Right lobe of liver (tissue), 6 donors: ENCODE measurements at regions not wholly inside any gene's neighbourhood (a gene's known extent, or its start where the extent isn't known, plus 50 kb on each side); places are given as distances from the start of the nearest gene placed in this dataset.

Experiments
- ATAC-seq, 4 donors: fragments of 200-7000 bp; cut with Tn5 transposase; one replicate each; pipeline ENCODE4 v1.9.1; 2020; ENCODE audit warnings: mild to moderate bottlenecking in 4 of 4, moderate library complexity in 4 of 4
- DNase-seq, 3 donors: peaks; one replicate each; pipeline ENCODE4 v3.0.0-alpha.2; 2020
- H3K27ac ChIP-seq, 3 donors: fragments of 200-600 bp; one replicate each; pipeline ENCODE4 v1.8.0; 2022
- H3K27me3 ChIP-seq, 2 donors: fragments of 200-600 bp; one replicate each; pipeline ENCODE4 v1.8.0; 2022
- H3K36me3 ChIP-seq, 4 donors: fragments of 200-600 bp; sonication (generic) in 1 of 4; one replicate each; pipeline versions ENCODE4 v1.5.1 to v1.8.0; 2017 to 2022; ENCODE audit warnings: control low read depth in 1 of 4
- H3K4me1 ChIP-seq, 4 donors: fragments of 200-600 bp; sonication (generic) in 1 of 4; one replicate each; pipeline versions ENCODE4 v1.5.1 to v1.8.0; 2017 to 2022; ENCODE audit warnings: control low read depth in 1 of 4
- H3K4me3 ChIP-seq, 3 donors: fragments of 200-600 bp; one replicate each; pipeline ENCODE4 v1.8.0; 2022
- H3K9me3 ChIP-seq, 4 donors: fragments of 200-600 bp; sonication (generic) in 1 of 4; one replicate each; pipeline versions ENCODE4 v1.5.1 to v1.8.0; 2017 to 2022; ENCODE audit warnings: control low read depth in 1 of 4
- CTCF ChIP-seq, 4 donors: fragments of 200-600 bp in 3 of 4; fragments of 450-650 bp in 1 of 4; IDR thresholded peaks; one replicate each; pipeline versions ENCODE4 v1.5.1 to v1.8.0; 2016 to 2022; ENCODE audit warnings: antibody characterized with exemption in 4 of 4, mild to moderate bottlenecking in 2 of 4
- POLR2A ChIP-seq: fragments of 450-650 bp; IDR thresholded peaks from one replicate; pipeline ENCODE4 v1.6.1; 2017; ENCODE audit warnings: antibody characterized with exemption, mild to moderate bottlenecking
- WGBS: methylation state at CpG from one replicate; pipeline ENCODE4 v1.1.6; 2018; ENCODE audit warnings: low coverage, low lambda C conversion rate; ENCODE audit not compliant: insufficient coverage; ENCODE audit errors: missing lambda C conversion rate; 5-methylcytosine and 5-hydroxymethylcytosine counted together
- intact Hi-C, 2 donors: fragments of 100-400 bp; cut with DNase I; formaldehyde crosslinking; loops; one replicate each; pipeline versions ENCODE4 v1.11.2 to v1.14.1; 2022
- donor health status: DM: no; HTN: yes; CAD: no.
- donor health status: DM: no; HTN: no; CAD: no.
- donor health status: DM: no; HTN: no; CAD: no.
- donor health status: DM: no; HTN: yes; CAD: no.
- donor health status: DM: no; HTN: yes; CAD: no.

GRCh38 chrX:30957753-30958152 is 68.7 kb upstream of the TAB3 start:
- H3K36me3 ChIP-seq, result no peaks in the 10 kb centered on the region
- H3K9me3 ChIP-seq, result no peaks in the 10 kb centered on the region
- intact Hi-C loops, result no loop called here
- H3K4me3 ChIP-seq, result no peak overlapping the region
- WGBS, result 37% methylated on average over 5 of the region's 6 CpGs
- no peaks in the 10 kb centered on the region for H3K27me3 ChIP-seq
- no peak overlapping the region for H3K27ac ChIP-seq
- DNase-seq (peak in 1 of 3 donors; percentile 18), ATAC-seq (peak in 3 of 4 donors; percentile 31 to 69 (median 43))
- peaks cover 0 to 5% (median 0%) of the 10 kb centered on the region in 4 donors for H3K4me1 ChIP-seq
- TF ChIP-seq POLR2A (no peak), CTCF (IDR thresholded peaks at IDR 0.05) (no peak)

GRCh38 chrX:30955687-30956086 is 66.6 kb upstream of the TAB3 start:
- H3K36me3 ChIP-seq, result no peaks in the 10 kb centered on the region
- intact Hi-C loops, result no loop called here
- TF ChIP-seq CTCF (IDR thresholded peaks at IDR 0.05) (no peak), POLR2A (no peak)
- DNase-seq, result peak in 2 of 3 donors; percentile 22 to 53
- peak; percentile 61 to 81 (median 76) for ATAC-seq
- H3K27me3 ChIP-seq, result no peaks in the 10 kb centered on the region
- H3K9me3 ChIP-seq, result no peaks in the 10 kb centered on the region
- H3K4me3 ChIP-seq, result no peak overlapping the region
- H3K4me1 ChIP-seq, result no peaks in the 10 kb centered on the region
- 4% methylated on average over 3 of the region's 3 CpGs for WGBS
- H3K27ac ChIP-seq, result no peak overlapping the region

GRCh38 chrX:30951003-30951402 is 61.9 kb upstream of the TAB3 start:
- DNase-seq, result no peak
- Histone ChIP-seq H3K4me3 (no peak overlapping the region), H3K27me3 (no peaks in the 10 kb centered on the region), H3K4me1 (peaks cover 0 to 6% (median 2%) of the 10 kb centered on the region in 4 donors), H3K9me3 (no peaks in the 10 kb centered on the region), H3K27ac (no peak overlapping the region), H3K36me3 (no peaks in the 10 kb centered on the region)
- no peak for ATAC-seq
- intact Hi-C loops, result no loop called here
- TF ChIP-seq POLR2A, result no peak
- TF ChIP-seq CTCF (IDR thresholded peaks at IDR 0.05), result no peak

GRCh38 chrX:30950391-30950790 is 61.3 kb upstream of the TAB3 start:
- peaks cover 0 to 6% (median 2%) of the 10 kb centered on the region in 4 donors for H3K4me1 ChIP-seq
- H3K27me3 ChIP-seq, result no peaks in the 10 kb centered on the region
- intact Hi-C loops, result no loop called here
- no peaks in the 10 kb centered on the region for H3K36me3 ChIP-seq
- ATAC-seq (no peak), DNase-seq (no peak)
- H3K27ac ChIP-seq, result no peak overlapping the region
- TF ChIP-seq POLR2A, result no peak
- no peak for TF ChIP-seq CTCF (IDR thresholded peaks at IDR 0.05)
- 56% methylated on average over 2 of the region's 2 CpGs for WGBS
- no peak overlapping the region for H3K4me3 ChIP-seq
- no peaks in the 10 kb centered on the region for H3K9me3 ChIP-seq

GRCh38 chrX:30949554-30949953 is 60.5 kb upstream of the TAB3 start:
- 38% methylated on average over 4 of the region's 4 CpGs for WGBS
- intact Hi-C loops, result no loop called here

More at GRCh38 chrX:30949554-30949953, 60.5 kb upstream of the TAB3 start:
- TF ChIP-seq POLR2A (no peak), CTCF (IDR thresholded peaks at IDR 0.05) (no peak)
- Histone ChIP-seq H3K9me3 (no peaks in the 10 kb centered on the region), H3K27ac (no peak overlapping the region), H3K36me3 (no peaks in the 10 kb centered on the region), H3K4me3 (no peak overlapping the region), H3K4me1 (peaks cover 0 to 6% (median 2%) of the 10 kb centered on the region in 4 donors), H3K27me3 (no peaks in the 10 kb centered on the region)
- DNase-seq (no peak), ATAC-seq (no peak)
